ENCODE measurements at regions not wholly inside any gene's neighbourhood (a gene's known extent, or its start where the extent isn't known, plus 50 kb on each side); places are given as distances from the start of the nearest gene placed in this dataset.

- dilution Hi-C loops (cut with MboI; ENCODE audit: extremely low pct_ligation_motif_present, low sequenced_read_pairs) (no loop called here), intact Hi-C loops (cut with micrococcal nuclease) (no loop called here)
- Histone ChIP-seq H3K4me3 (replicated peaks in 1 of 3; ENCODE audit: insufficient read depth in 1 of 3, low read depth in 1 of 3, low read length in 3 of 3) (no peak overlapping the region), H3K27me3 (ENCODE audit: control insufficient read depth in 2 of 2, insufficient read depth in 2 of 2, low read length in 2 of 2) (no peaks in the 10 kb centered on the region), H3K4me2 (ENCODE audit: insufficient read depth, low read length) (no peak overlapping the region), H3K9me3 (replicated peaks; ENCODE audit: control insufficient read depth, insufficient read depth, low read length) (peaks cover 2% of the 10 kb centered on the region), H4K20me1 (replicated peaks; ENCODE audit: control insufficient read depth, extremely low read depth, insufficient read depth, low read length) (no peaks in the 10 kb centered on the region), H3K9ac (replicated peaks; ENCODE audit: extremely low read depth, insufficient read depth, low read length) (no peak overlapping the region), H3K9me1 (replicated peaks; ENCODE audit: control insufficient read depth, extremely low read depth, insufficient read depth, low read length) (no peaks in the 10 kb centered on the region), H2AFZ (ENCODE audit: low read depth, low read length) (no peak overlapping the region), H3K79me2 (ENCODE audit: control insufficient read depth, insufficient read depth, low read length) (no peaks in the 10 kb centered on the region), H3K36me3 (ENCODE audit: control insufficient read depth in 2 of 2, extremely low read depth in 1 of 2, insufficient read depth in 2 of 2, low read length in 2 of 2) (no peaks in the 10 kb centered on the region), H3K4me1 (ENCODE audit: control insufficient read depth, extremely low read depth, insufficient read depth, low read length) (no peaks in the 10 kb centered on the region), H3K27ac (ENCODE audit: insufficient read depth, low read depth, low read length) (no peak overlapping the region)
- BruUV-seq (replicated peaks): no TSS peak
- TF ChIP-seq EZH2 (IDR thresholded peaks at IDR 0.05; ENCODE audit: borderline replicate concordance, low read depth, low read length, severe bottlenecking) (no peak), POLR2A (IDR thresholded peaks at IDR 0.05; ENCODE audit: low read depth, low read length) (no peak), FOS (IDR thresholded peaks at IDR 0.05; ENCODE audit: borderline replicate concordance, insufficient read depth, low read length) (no peak), JUN (IDR thresholded peaks at IDR 0.05; ENCODE audit: borderline replicate concordance, insufficient read depth, insufficient read length, low read depth) (no peak), CTCF (IDR thresholded peaks at IDR 0.05; ENCODE audit: extremely low read depth in 1 of 2, insufficient read depth in 1 of 2, low read depth in 1 of 2, low read length in 2 of 2) (no peak), MAX (IDR thresholded peaks at IDR 0.05; ENCODE audit: insufficient read depth, insufficient read length) (no peak), GATA2 (IDR thresholded peaks at IDR 0.05; ENCODE audit: insufficient read depth, insufficient read length, low read depth, low read length) (no peak), MYC (IDR thresholded peaks at IDR 0.05; ENCODE audit: low read depth, low read length) (no peak), POLR2AphosphoS5 (IDR thresholded peaks at IDR 0.05; ENCODE audit: insufficient read depth, low read depth, low read length) (no peak)
- FAIRE-seq (no peak), DNase-seq (ENCODE audit: low read depth, low spot score) (no peak)
- CTCF ChIA-PET: no interaction called here
- POLR2A ChIA-PET: no interaction called here
Observed at GRCh38 chr5:155270725-155271124, 257.2 kb downstream of the KIF4B start.

Data from endothelial cell of umbilical vein (primary cell).